K562 (cell line): ENCODE measurements at regions not wholly inside any gene's neighbourhood (a gene's known extent, or its start where the extent isn't known, plus 50 kb on each side); places are given as distances from the start of the nearest gene placed in this dataset.

Experiments used
- ATAC-seq: fragments of 200-7000 bp; cut with Tn5 transposase; 3 replicates; pipeline ENCODE4 v1.9.1; 2020; ENCODE audit warnings: moderate library complexity
- BruUV-seq: library from RNA; stranded (reverse); fragments of 400-500 nt; replicated peaks from 2 replicates; lab custom pipeline; 2021; lab: Mats Ljungman, UMichigan
- CTCF ChIA-PET: fragments of 300-600 bp; formaldehyde crosslinking; extraction: SDS; loops from one replicate; lab custom pipeline; 2021; ENCODE audit warnings: low intra/inter-chr PET ratio; lab: Yijun Ruan, JAX
- POLR2A ChIA-PET: fragments of 300-600, 350-650 bp; sonication (Branson Sonifier 250); formaldehyde crosslinking; extraction: SDS; loops from one replicate; lab custom pipeline; 2021; ENCODE audit warnings: antibody characterized with exemption, inconsistent platforms; lab: Yijun Ruan, JAX
- DNase-seq, 4 experiments: peaks; one replicate each; pipeline versions ENCODE4 v3.0.0 to v3.0.0-alpha.2; 2011 to 2018; ENCODE audit warnings: low spot score in 3 of 4, mixed read lengths in 3 of 4; ENCODE audit errors: extremely low read depth in 1 of 4
- FAIRE-seq: peaks from 2 replicates; lab custom pipeline; 2011; peaks lifted over from hg19 to GRCh38; lab: Jason Lieb, UNC
- H2AFZ ChIP-seq: 2 replicates; pipeline ENCODE4 v1.6.0; 2011; ENCODE audit warnings: low read depth, low read length, control low read depth, inconsistent platforms
- H3K27ac ChIP-seq: fragments of 200-600 bp; 3 replicates; pipeline ENCODE4 v1.8.0; 2011; ENCODE audit warnings: low read depth, mild to moderate bottlenecking, control low read depth, inconsistent platforms, low read length, moderate library complexity, mixed read lengths; ENCODE audit errors: extremely low read depth
- H3K27me3 ChIP-seq, 2 experiments: fragments of 300-600 bp in 1 of 2; 2 replicates in 1 of 2; 3 replicates in 1 of 2; pipeline versions ENCODE4 v1.6.0 to v1.8.0; 2011; ENCODE audit warnings: inconsistent platforms in 2 of 2, low read length in 2 of 2, mild to moderate bottlenecking in 1 of 2, mixed read lengths in 1 of 2, moderate library complexity in 1 of 2; ENCODE audit not compliant: control insufficient read depth in 2 of 2, insufficient read depth in 2 of 2
- H3K36me3 ChIP-seq: fragments of 300-600 bp; 3 replicates; pipeline ENCODE4 v1.8.0; 2011; ENCODE audit warnings: mild to moderate bottlenecking, low read length, inconsistent platforms; ENCODE audit not compliant: control insufficient read depth, insufficient read depth
- H3K4me1 ChIP-seq, 2 experiments: fragments of 200-600 bp in 1 of 2; replicated peaks in 1 of 2; 2 replicates in 1 of 2; 3 replicates in 1 of 2; pipeline versions ENCODE4 v1.5.1 to v1.8.0; 2011; ENCODE audit warnings: inconsistent platforms in 2 of 2, low read length in 2 of 2, mild to moderate bottlenecking in 1 of 2, mixed read lengths in 1 of 2, moderate library complexity in 1 of 2; ENCODE audit not compliant: control insufficient read depth in 2 of 2, insufficient read depth in 2 of 2
- H3K4me2 ChIP-seq: 2 replicates; pipeline ENCODE4 v1.6.1; 2011; ENCODE audit warnings: low read length, control low read depth, inconsistent platforms, mixed read lengths; ENCODE audit not compliant: insufficient read depth
- H3K4me3 ChIP-seq: fragments of 200-600 bp; sonication (generic), shearing (Covaris generic); 2 replicates; pipeline ENCODE4 v1.5.1; 2016; ENCODE audit warnings: control low read depth, inconsistent platforms
- H3K79me2 ChIP-seq: fragments of 200-600 bp; 3 replicates; pipeline ENCODE4 v1.8.0; 2011; ENCODE audit warnings: low read length, inconsistent platforms; ENCODE audit not compliant: control insufficient read depth, insufficient read depth
- H3K9ac ChIP-seq, 2 experiments: 2 replicates each; pipeline versions ENCODE4 v1.6.0 to v1.6.1; 2011; ENCODE audit warnings: low read depth in 2 of 2, low read length in 2 of 2, control low read depth in 1 of 2, inconsistent platforms in 1 of 2, mild to moderate bottlenecking in 1 of 2, mixed read lengths in 1 of 2; ENCODE audit not compliant: insufficient read depth in 1 of 2
- H3K9me1 ChIP-seq: one replicate; pipeline ENCODE4 v1.6.0; 2011; ENCODE audit warnings: inconsistent platforms, mild to moderate bottlenecking, low read length, moderate library complexity; ENCODE audit not compliant: control insufficient read depth, insufficient read depth
- H3K9me3 ChIP-seq: replicated peaks from 2 replicates; pipeline ENCODE4 v1.5.1; 2011; ENCODE audit warnings: low read depth, low read length, inconsistent platforms; ENCODE audit not compliant: control insufficient read depth, insufficient read depth
- H4K20me1 ChIP-seq: replicated peaks from 2 replicates; pipeline ENCODE4 v1.6.1; 2011; ENCODE audit warnings: low read length, inconsistent platforms, mixed read lengths; ENCODE audit not compliant: control insufficient read depth, insufficient read depth
- DIDO1 ChIP-seq: fragments of 450-650 bp; IDR thresholded peaks from 2 replicates; pipeline ENCODE4 v1.6.1; 2016; ENCODE audit warnings: low read depth, missing biosample characterization, missing genetic modification characterization
- KDM2B ChIP-seq: fragments of 250-450 bp; sonication (Bioruptor Pico); IDR thresholded peaks from 2 replicates; pipeline ENCODE4 v1.8.0; 2021; ENCODE audit warnings: mild to moderate bottlenecking, moderate library complexity
- POU5F1 ChIP-seq: fragments of 150-350 bp; IDR thresholded peaks from 2 replicates; pipeline ENCODE4 v1.6.1; 2014; ENCODE audit warnings: borderline replicate concordance, low read length, low read depth, mild to moderate bottlenecking; ENCODE audit not compliant: partially characterized antibody
- RFX5 ChIP-seq: IDR thresholded peaks from 2 replicates; pipeline ENCODE4 v1.6.1; 2011; ENCODE audit warnings: low read depth, mild to moderate bottlenecking, improper control_type of control experiment, low read length
- ZNF184 ChIP-seq: sonication (generic); formaldehyde crosslinking; IDR thresholded peaks from 2 replicates; pipeline ENCODE4 v1.5.0; 2020; ENCODE audit warnings: missing genetic modification reagents
- WGBS: fragments of 100-300 bp; shearing (Covaris generic); methylation state at CpG from one replicate; pipeline ENCODE4 v1.1.6; 2016; ENCODE audit warnings: low coverage, mixed read lengths; ENCODE audit not compliant: insufficient coverage; ENCODE audit errors: missing lambda C conversion rate; 5-methylcytosine and 5-hydroxymethylcytosine counted together
- in situ Hi-C: fragments of 300-500 bp; cut with MboI; formaldehyde crosslinking; loops from 4 replicates; pipeline ENCODE4 v1.15.0; 2018; ENCODE audit warnings: inconsistent platforms, mixed read lengths
- intact Hi-C: fragments of 100-400 bp; cut with micrococcal nuclease; formaldehyde crosslinking; loops from 2 replicates; pipeline ENCODE4 v1.14.2; 2022

DNA sequence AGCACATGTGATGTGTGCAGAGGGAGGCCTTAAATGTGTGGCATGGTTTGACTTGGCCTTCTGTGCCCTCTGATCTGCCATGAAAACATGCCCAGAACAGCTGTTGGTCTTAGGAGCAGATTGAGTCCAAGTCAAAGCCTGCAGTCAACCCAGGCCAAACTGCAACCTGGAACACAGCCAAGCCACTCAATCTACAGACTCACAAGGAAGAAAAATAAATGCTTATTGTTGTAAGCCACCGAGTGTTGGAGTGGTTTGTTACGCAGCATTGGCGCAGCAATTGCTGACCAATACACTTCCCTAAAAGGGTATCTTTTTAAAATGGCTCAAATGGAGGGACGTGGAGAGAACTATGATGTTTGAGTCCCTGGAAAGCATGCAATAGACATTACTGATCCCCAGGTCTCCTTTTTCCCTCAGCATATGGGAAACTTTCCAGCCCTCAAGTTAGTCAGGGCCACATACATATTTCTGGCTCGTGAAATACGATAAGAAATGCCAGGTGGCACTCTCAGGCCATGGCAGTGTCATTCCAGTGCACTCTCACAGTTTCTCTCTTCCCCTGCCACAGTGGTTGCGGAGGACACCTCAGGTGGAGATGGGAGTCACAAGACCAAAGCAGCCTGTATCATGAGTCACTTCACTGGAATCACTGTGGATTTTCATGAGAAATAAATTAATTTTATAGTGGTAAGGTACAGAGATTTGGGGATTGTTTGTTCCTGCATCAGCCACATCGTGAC lies 168.0 kb upstream of the ZNF618 start:
- Histone ChIP-seq H3K9ac (no peak overlapping the region), H3K36me3 (no peaks in the 10 kb centered on the region), H4K20me1 (no peaks in the 10 kb centered on the region), H3K27ac (no peak overlapping the region), H3K4me1 (no peaks in the 10 kb centered on the region), H3K79me2 (no peaks in the 10 kb centered on the region), H3K4me3 (no peak overlapping the region), H3K4me2 (no peak overlapping the region), H2AFZ (no peak overlapping the region), H3K9me1 (no peaks in the 10 kb centered on the region), H3K9me3 (no peaks in the 10 kb centered on the region), H3K27me3 (peaks cover 0 to 3% of the 10 kb centered on the region in 2 experiments; a peak in 1 of 5 replicates)
- DNase-seq (no peak), ATAC-seq (no peak), FAIRE-seq (no peak)
- no peak for TF ChIP-seq RFX5
- TF ChIP-seq KDM2B (CRISPR knock-in tag), result no peak
- no peak for TF ChIP-seq POU5F1
- TF ChIP-seq DIDO1, result no peak
- no peak for TF ChIP-seq ZNF184 (CRISPR knock-in tag)
- CTCF ChIA-PET, result no interaction called here
- intact Hi-C loops (no loop called here), in situ Hi-C loops (no loop called here)
- WGBS, result 5% methylated on average over 8 of the region's 8 CpGs
- no TSS peak for BruUV-seq
- POLR2A ChIA-PET, result no interaction called here
